ENCODE measurements at regions not wholly inside any gene's neighbourhood (a gene's known extent, or its start where the extent isn't known, plus 50 kb on each side); places are given as distances from the start of the nearest gene placed in this dataset.

DNA sequence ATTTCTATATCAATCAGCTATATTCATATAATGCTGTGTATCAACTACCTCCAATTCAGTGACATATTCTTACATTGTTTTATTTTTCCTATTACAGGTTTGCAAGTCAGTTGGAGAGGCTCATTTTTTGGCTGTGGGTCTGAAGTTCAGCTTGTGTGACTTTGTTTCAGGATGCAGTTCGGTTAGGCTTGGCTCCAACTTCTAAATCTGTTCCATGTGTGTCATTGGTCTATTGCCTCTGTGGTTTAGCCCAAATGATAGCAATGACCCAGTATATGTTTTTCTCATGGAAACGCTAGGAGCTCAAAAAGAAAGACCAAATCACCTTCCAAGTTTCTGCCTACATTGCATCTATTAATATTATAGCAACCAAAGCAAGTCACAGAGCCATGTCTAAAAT lies 848.6 kb upstream of the LRFN5 start:
- in situ Hi-C loops (cut with HindIII; ENCODE audit: extremely low pct_ligation_motif_present, low pct_unique_long_range_greater_than_20kb) (no loop called here), intact Hi-C loops (cut with micrococcal nuclease; ENCODE audit: unreplicated experiment) (no loop called here)
- Histone ChIP-seq H3K27ac (ENCODE audit: extremely low read length, insufficient read depth, low read length) (no peak overlapping the region), H3K4me3 (replicated peaks in 1 of 3; ENCODE audit: insufficient read depth in 1 of 3, low read depth in 2 of 3, low read length in 3 of 3) (no peak overlapping the region), H2AFZ (ENCODE audit: low read length) (no peak overlapping the region), H3K27me3 (ENCODE audit: control insufficient read depth in 1 of 2, insufficient read depth in 2 of 2, low read length in 2 of 2) (no peaks in the 10 kb centered on the region), H3K9ac (ENCODE audit: insufficient read depth, low read depth, low read length) (no peak overlapping the region), H3K4me1 (ENCODE audit: insufficient read depth, low read length) (no peaks in the 10 kb centered on the region), H4K20me1 (ENCODE audit: insufficient read depth, low read length) (no peaks in the 10 kb centered on the region), H3K4me2 (ENCODE audit: low read depth, low read length) (no peak overlapping the region), H3K79me2 (ENCODE audit: insufficient read depth, low read length) (no peaks in the 10 kb centered on the region), H3K36me3 (replicated peaks in 1 of 2; ENCODE audit: control insufficient read depth in 1 of 2, insufficient read depth in 2 of 2, low read length in 2 of 2) (no peaks in the 10 kb centered on the region), H3K9me3 (ENCODE audit: low read length) (peaks cover 97% of the 10 kb centered on the region)
- no peak for FAIRE-seq
- no TSS peak for BruUV-seq (replicated peaks)
- TF ChIP-seq SIX1 (CRISPR knock-in tag; IDR thresholded peaks at IDR 0.05; ENCODE audit: borderline replicate concordance) (no peak), ZNF75D (CRISPR knock-in tag; IDR thresholded peaks at IDR 0.05; ENCODE audit: borderline replicate concordance) (no peak), ZNF589 (CRISPR knock-in tag; conservative IDR thresholded peaks at IDR 0.05) (no peak), ZNF292 (CRISPR knock-in tag; IDR thresholded peaks at IDR 0.05; ENCODE audit: borderline replicate concordance, low read depth) (no peak), ZNF263 (CRISPR knock-in tag; IDR thresholded peaks at IDR 0.05) (no peak), ZNF713 (CRISPR knock-in tag; IDR thresholded peaks at IDR 0.05) (no peak), HDAC6 (IDR thresholded peaks at IDR 0.05; ENCODE audit: low read depth, low read length) (no peak), DDIT3 (CRISPR knock-in tag; IDR thresholded peaks at IDR 0.05) (no peak), ELF3 (CRISPR knock-in tag; IDR thresholded peaks at IDR 0.05) (no peak), TERF1 (CRISPR knock-in tag; IDR thresholded peaks at IDR 0.05) (no peak)
- TF ChIP-seq, protein P1, sequence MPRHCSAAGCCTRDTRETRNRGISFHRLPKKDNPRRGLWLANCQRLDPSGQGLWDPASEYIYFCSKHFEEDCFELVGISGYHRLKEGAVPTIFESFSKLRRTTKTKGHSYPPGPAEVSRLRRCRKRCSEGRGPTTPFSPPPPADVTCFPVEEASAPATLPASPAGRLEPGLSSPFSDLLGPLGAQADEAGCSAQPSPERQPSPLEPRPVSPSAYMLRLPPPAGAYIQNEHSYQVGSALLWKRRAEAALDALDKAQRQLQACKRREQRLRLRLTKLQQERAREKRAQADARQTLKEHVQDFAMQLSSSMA (CRISPR knock-in tag; IDR thresholded peaks at IDR 0.05): no peak
- TF ChIP-seq, protein P2, sequence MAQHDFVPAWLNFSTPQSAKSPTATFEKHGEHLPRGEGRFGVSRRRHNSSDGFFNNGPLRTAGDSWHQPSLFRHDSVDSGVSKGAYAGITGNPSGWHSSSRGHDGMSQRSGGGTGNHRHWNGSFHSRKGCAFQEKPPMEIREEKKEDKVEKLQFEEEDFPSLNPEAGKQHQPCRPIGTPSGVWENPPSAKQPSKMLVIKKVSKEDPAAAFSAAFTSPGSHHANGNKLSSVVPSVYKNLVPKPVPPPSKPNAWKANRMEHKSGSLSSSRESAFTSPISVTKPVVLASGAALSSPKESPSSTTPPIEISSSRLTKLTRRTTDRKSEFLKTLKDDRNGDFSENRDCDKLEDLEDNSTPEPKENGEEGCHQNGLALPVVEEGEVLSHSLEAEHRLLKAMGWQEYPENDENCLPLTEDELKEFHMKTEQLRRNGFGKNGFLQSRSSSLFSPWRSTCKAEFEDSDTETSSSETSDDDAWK (CRISPR knock-in tag; IDR thresholded peaks at IDR 0.05): no peak
- 12% methylated on average over 2 of the region's 2 CpGs for WGBS (ENCODE audit: low lambda C conversion rate)
- POLR2A ChIA-PET: no interaction called here
- no peak for ATAC-seq
- CTCF ChIA-PET (ENCODE audit: low intra/inter-chr PET ratio, low total read pairs): no interaction called here
- DNase-seq (ENCODE audit: low spot score): no peak

Data from HepG2 (cell line).